K562 (cell line): ENCODE measurements at regions not wholly inside any gene's neighbourhood (a gene's known extent, or its start where the extent isn't known, plus 50 kb on each side); places are given as distances from the start of the nearest gene placed in this dataset.

Experiments used
- ATAC-seq: fragments of 200-7000 bp; cut with Tn5 transposase; 3 replicates; pipeline ENCODE4 v1.9.1; 2020; ENCODE audit warnings: moderate library complexity
- BruUV-seq: library from RNA; stranded (reverse); fragments of 400-500 nt; replicated peaks from 2 replicates; lab custom pipeline; 2021; lab: Mats Ljungman, UMichigan
- CTCF ChIA-PET: fragments of 300-600 bp; formaldehyde crosslinking; extraction: SDS; loops from one replicate; lab custom pipeline; 2021; ENCODE audit warnings: low intra/inter-chr PET ratio; lab: Yijun Ruan, JAX
- POLR2A ChIA-PET: fragments of 300-600, 350-650 bp; sonication (Branson Sonifier 250); formaldehyde crosslinking; extraction: SDS; loops from one replicate; lab custom pipeline; 2021; ENCODE audit warnings: antibody characterized with exemption, inconsistent platforms; lab: Yijun Ruan, JAX
- DNase-seq, 4 experiments: peaks; one replicate each; pipeline versions ENCODE4 v3.0.0 to v3.0.0-alpha.2; 2011 to 2018; ENCODE audit warnings: low spot score in 3 of 4, mixed read lengths in 3 of 4; ENCODE audit errors: extremely low read depth in 1 of 4
- FAIRE-seq: peaks from 2 replicates; lab custom pipeline; 2011; peaks lifted over from hg19 to GRCh38; lab: Jason Lieb, UNC
- H2AFZ ChIP-seq: 2 replicates; pipeline ENCODE4 v1.6.0; 2011; ENCODE audit warnings: low read depth, low read length, control low read depth, inconsistent platforms
- H3K27ac ChIP-seq: fragments of 200-600 bp; 3 replicates; pipeline ENCODE4 v1.8.0; 2011; ENCODE audit warnings: low read depth, mild to moderate bottlenecking, control low read depth, inconsistent platforms, low read length, moderate library complexity, mixed read lengths; ENCODE audit errors: extremely low read depth
- H3K27me3 ChIP-seq, 2 experiments: fragments of 300-600 bp in 1 of 2; 2 replicates in 1 of 2; 3 replicates in 1 of 2; pipeline versions ENCODE4 v1.6.0 to v1.8.0; 2011; ENCODE audit warnings: inconsistent platforms in 2 of 2, low read length in 2 of 2, mild to moderate bottlenecking in 1 of 2, mixed read lengths in 1 of 2, moderate library complexity in 1 of 2; ENCODE audit not compliant: control insufficient read depth in 2 of 2, insufficient read depth in 2 of 2
- H3K36me3 ChIP-seq: fragments of 300-600 bp; 3 replicates; pipeline ENCODE4 v1.8.0; 2011; ENCODE audit warnings: mild to moderate bottlenecking, low read length, inconsistent platforms; ENCODE audit not compliant: control insufficient read depth, insufficient read depth
- H3K4me1 ChIP-seq, 2 experiments: fragments of 200-600 bp in 1 of 2; replicated peaks in 1 of 2; 2 replicates in 1 of 2; 3 replicates in 1 of 2; pipeline versions ENCODE4 v1.5.1 to v1.8.0; 2011; ENCODE audit warnings: inconsistent platforms in 2 of 2, low read length in 2 of 2, mild to moderate bottlenecking in 1 of 2, mixed read lengths in 1 of 2, moderate library complexity in 1 of 2; ENCODE audit not compliant: control insufficient read depth in 2 of 2, insufficient read depth in 2 of 2
- H3K4me2 ChIP-seq: 2 replicates; pipeline ENCODE4 v1.6.1; 2011; ENCODE audit warnings: low read length, control low read depth, inconsistent platforms, mixed read lengths; ENCODE audit not compliant: insufficient read depth
- H3K4me3 ChIP-seq: fragments of 200-600 bp; sonication (generic), shearing (Covaris generic); 2 replicates; pipeline ENCODE4 v1.5.1; 2016; ENCODE audit warnings: control low read depth, inconsistent platforms
- H3K79me2 ChIP-seq: fragments of 200-600 bp; 3 replicates; pipeline ENCODE4 v1.8.0; 2011; ENCODE audit warnings: low read length, inconsistent platforms; ENCODE audit not compliant: control insufficient read depth, insufficient read depth
- H3K9ac ChIP-seq, 2 experiments: 2 replicates each; pipeline versions ENCODE4 v1.6.0 to v1.6.1; 2011; ENCODE audit warnings: low read depth in 2 of 2, low read length in 2 of 2, control low read depth in 1 of 2, inconsistent platforms in 1 of 2, mild to moderate bottlenecking in 1 of 2, mixed read lengths in 1 of 2; ENCODE audit not compliant: insufficient read depth in 1 of 2
- H3K9me1 ChIP-seq: one replicate; pipeline ENCODE4 v1.6.0; 2011; ENCODE audit warnings: inconsistent platforms, mild to moderate bottlenecking, low read length, moderate library complexity; ENCODE audit not compliant: control insufficient read depth, insufficient read depth
- H3K9me3 ChIP-seq: replicated peaks from 2 replicates; pipeline ENCODE4 v1.5.1; 2011; ENCODE audit warnings: low read depth, low read length, inconsistent platforms; ENCODE audit not compliant: control insufficient read depth, insufficient read depth
- H4K20me1 ChIP-seq: replicated peaks from 2 replicates; pipeline ENCODE4 v1.6.1; 2011; ENCODE audit warnings: low read length, inconsistent platforms, mixed read lengths; ENCODE audit not compliant: control insufficient read depth, insufficient read depth
- ARID1B ChIP-seq: fragments of 450-650 bp; IDR thresholded peaks from 2 replicates; pipeline ENCODE4 v1.6.1; 2016; ENCODE audit warnings: antibody characterized with exemption, mild to moderate bottlenecking, inconsistent platforms
- ATF3 ChIP-seq, 2 experiments: fragments of 450-650 bp in 1 of 2; sonication (generic) in 1 of 2; formaldehyde crosslinking in 1 of 2; IDR thresholded peaks in 1 of 2; conservative IDR thresholded peaks in 1 of 2; 2 replicates each; pipeline versions ENCODE4 v1.6.1 to v1.8.1; 2016 to 2023; ENCODE audit warnings: mild to moderate bottlenecking in 2 of 2, moderate library complexity in 2 of 2, inconsistent platforms in 1 of 2, missing genetic modification reagents in 1 of 2
- BCLAF1 ChIP-seq, 2 experiments: fragments of 450-650 bp in 1 of 2; IDR thresholded peaks; 2 replicates each; pipeline ENCODE4 v1.6.1; 2011 to 2017; ENCODE audit warnings: low read depth in 2 of 2, antibody characterized with exemption in 1 of 2, borderline replicate concordance in 1 of 2, low read length in 1 of 2, mild to moderate bottlenecking in 1 of 2, mixed read lengths in 1 of 2; ENCODE audit not compliant: control insufficient read depth in 1 of 2
- ID3 ChIP-seq, 2 experiments: fragments of 250-450 bp in 1 of 2; fragments of 450-650 bp in 1 of 2; sonication (Bioruptor Pico) in 1 of 2; IDR thresholded peaks; 2 replicates each; pipeline versions ENCODE4 v1.6.1 to v1.8.0; 2016 to 2021; ENCODE audit warnings: mild to moderate bottlenecking in 2 of 2, moderate library complexity in 2 of 2, missing compliant biosample characterization in 1 of 2, missing genetic modification characterization in 1 of 2
- MCM2 ChIP-seq: fragments of 450-650 bp; IDR thresholded peaks from 2 replicates; pipeline ENCODE4 v1.6.1; 2017; ENCODE audit warnings: low read depth, mild to moderate bottlenecking
- WGBS: fragments of 100-300 bp; shearing (Covaris generic); methylation state at CpG from one replicate; pipeline ENCODE4 v1.1.6; 2016; ENCODE audit warnings: low coverage, mixed read lengths; ENCODE audit not compliant: insufficient coverage; ENCODE audit errors: missing lambda C conversion rate; 5-methylcytosine and 5-hydroxymethylcytosine counted together
- in situ Hi-C: fragments of 300-500 bp; cut with MboI; formaldehyde crosslinking; loops from 4 replicates; pipeline ENCODE4 v1.15.0; 2018; ENCODE audit warnings: inconsistent platforms, mixed read lengths
- intact Hi-C: fragments of 100-400 bp; cut with micrococcal nuclease; formaldehyde crosslinking; loops from 2 replicates; pipeline ENCODE4 v1.14.2; 2022

GRCh38 chr10:33794460-33794859 is 460.0 kb upstream of the NRP1 start (continued):
- TF ChIP-seq BCLAF1 (IDR thresholded peaks at IDR 0.05; ENCODE audit: borderline replicate concordance in 1 of 2, control insufficient read depth in 1 of 2, low read depth in 2 of 2, low read length in 1 of 2), result no peak
- no peak for TF ChIP-seq ATF3 (IDR thresholded peaks at IDR 0.05)
- TF ChIP-seq ATF3 (CRISPR knock-in tag; conservative IDR thresholded peaks at IDR 0.05), result no peak

GRCh38 chr10:33793793-33794192 is 459.3 kb upstream of the NRP1 start:
- no peak for ATAC-seq
- Histone ChIP-seq H3K9me1 (no peaks in the 10 kb centered on the region), H3K36me3 (no peaks in the 10 kb centered on the region), H4K20me1 (no peaks in the 10 kb centered on the region), H3K9ac (no peak overlapping the region), H3K9me3 (no peaks in the 10 kb centered on the region), H3K79me2 (no peaks in the 10 kb centered on the region), H3K4me3 (no peak overlapping the region), H3K4me2 (no peak overlapping the region), H3K27me3 (no peaks in the 10 kb centered on the region), H3K4me1 (no peaks in the 10 kb centered on the region), H2AFZ (no peak overlapping the region), H3K27ac (no peak overlapping the region)
- no peak for DNase-seq
- BruUV-seq, result no TSS peak
- no peak for FAIRE-seq
- ChIA-PET CTCF (no interaction called here), POLR2A (no interaction called here)
- intact Hi-C loops, result no loop called here
- WGBS, result 0% methylated on average over 2 of the region's 2 CpGs
- in situ Hi-C loops, result no loop called here
- TF ChIP-seq ARID1B, result no peak
- TF ChIP-seq ID3 (CRISPR knock-in tag; IDR thresholded peaks at IDR 0.05), result no peak
- no peak for TF ChIP-seq ID3 (tag; IDR thresholded peaks at IDR 0.05)
- no peak for TF ChIP-seq MCM2
